ENCODE measurements at regions not wholly inside any gene's neighbourhood (a gene's known extent, or its start where the extent isn't known, plus 50 kb on each side); places are given as distances from the start of the nearest gene placed in this dataset.

- H3K4me2 ChIP-seq (ENCODE audit: control insufficient read depth, extremely low read depth, insufficient read depth, low read depth, low read length), result no peak overlapping the region
- H3K27ac ChIP-seq (ENCODE audit: control insufficient read depth, insufficient read depth, low read length), result no peak overlapping the region
- dilution Hi-C loops (cut with MboI; ENCODE audit: extremely low pct_ligation_motif_present, low sequenced_read_pairs), result no loop called here
- H2AFZ ChIP-seq (ENCODE audit: control insufficient read depth, low read length), result no peak overlapping the region
- no peak overlapping the region for H3K4me3 ChIP-seq (ENCODE audit: control insufficient read depth in 2 of 3, extremely low read depth in 1 of 3, insufficient read depth in 2 of 3, low read depth in 1 of 3, low read length in 3 of 3)
- no peaks in the 10 kb centered on the region for H4K20me1 ChIP-seq (ENCODE audit: control insufficient read depth, extremely low read depth, insufficient read depth, low read length)
- no peak overlapping the region for H3K9ac ChIP-seq (ENCODE audit: control insufficient read depth, extremely low read depth, insufficient read depth, low read length)
- H3K9me1 ChIP-seq (ENCODE audit: control insufficient read depth, extremely low read depth, insufficient read depth, low read length), result no peaks in the 10 kb centered on the region
- FAIRE-seq (no peak), DNase-seq (ENCODE audit: low read depth, low spot score) (no peak)
- TF ChIP-seq, protein P1, sequence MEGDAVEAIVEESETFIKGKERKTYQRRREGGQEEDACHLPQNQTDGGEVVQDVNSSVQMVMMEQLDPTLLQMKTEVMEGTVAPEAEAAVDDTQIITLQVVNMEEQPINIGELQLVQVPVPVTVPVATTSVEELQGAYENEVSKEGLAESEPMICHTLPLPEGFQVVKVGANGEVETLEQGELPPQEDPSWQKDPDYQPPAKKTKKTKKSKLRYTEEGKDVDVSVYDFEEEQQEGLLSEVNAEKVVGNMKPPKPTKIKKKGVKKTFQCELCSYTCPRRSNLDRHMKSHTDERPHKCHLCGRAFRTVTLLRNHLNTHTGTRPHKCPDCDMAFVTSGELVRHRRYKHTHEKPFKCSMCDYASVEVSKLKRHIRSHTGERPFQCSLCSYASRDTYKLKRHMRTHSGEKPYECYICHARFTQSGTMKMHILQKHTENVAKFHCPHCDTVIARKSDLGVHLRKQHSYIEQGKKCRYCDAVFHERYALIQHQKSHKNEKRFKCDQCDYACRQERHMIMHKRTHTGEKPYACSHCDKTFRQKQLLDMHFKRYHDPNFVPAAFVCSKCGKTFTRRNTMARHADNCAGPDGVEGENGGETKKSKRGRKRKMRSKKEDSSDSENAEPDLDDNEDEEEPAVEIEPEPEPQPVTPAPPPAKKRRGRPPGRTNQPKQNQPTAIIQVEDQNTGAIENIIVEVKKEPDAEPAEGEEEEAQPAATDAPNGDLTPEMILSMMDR (optimal IDR thresholded peaks at IDR 0.05 in 1 of 3, IDR thresholded peaks at IDR 0.05 in 1 of 3, conservative IDR thresholded peaks at IDR 0.05 in 1 of 3; ENCODE audit: extremely low read depth in 1 of 3, insufficient read depth in 2 of 3, low read length in 3 of 3), result no peak
- TF ChIP-seq EZH2 (IDR thresholded peaks at IDR 0.05; ENCODE audit: low read length), result no peak
- no peaks in the 10 kb centered on the region for H3K4me1 ChIP-seq (ENCODE audit: control insufficient read depth, extremely low read depth, insufficient read depth, low read length)
- H3K9me3 ChIP-seq (ENCODE audit: control insufficient read depth, low read depth, low read length), result no peaks in the 10 kb centered on the region
- no peaks in the 10 kb centered on the region for H3K27me3 ChIP-seq (ENCODE audit: control insufficient read depth, extremely low read depth, insufficient read depth, low read length)
- no peaks in the 10 kb centered on the region for H3K36me3 ChIP-seq (ENCODE audit: control insufficient read depth in 2 of 2, extremely low read depth in 1 of 2, insufficient read depth in 2 of 2, low read length in 2 of 2)
- H3K79me2 ChIP-seq (ENCODE audit: control insufficient read depth, insufficient read depth, low read length), result no peaks in the 10 kb centered on the region
These were observed 716.0 kb downstream of the KCTD16 start for GRCh38 chr5:144886668-144887067.

GRCh38 chr5:144882739-144883283 is 712.1 kb downstream of the KCTD16 start:
- dilution Hi-C loops (cut with MboI; ENCODE audit: extremely low pct_ligation_motif_present, low sequenced_read_pairs), result no loop called here
- no peaks in the 10 kb centered on the region for H3K27me3 ChIP-seq (ENCODE audit: control insufficient read depth, extremely low read depth, insufficient read depth, low read length)
- TF ChIP-seq EZH2 (IDR thresholded peaks at IDR 0.05; ENCODE audit: low read length), result no peak
- TF ChIP-seq, protein P1 (optimal IDR thresholded peaks at IDR 0.05 in 1 of 3, IDR thresholded peaks at IDR 0.05 in 1 of 3, conservative IDR thresholded peaks at IDR 0.05 in 1 of 3; ENCODE audit: extremely low read depth in 1 of 3, insufficient read depth in 2 of 3, low read length in 3 of 3), result no peak

More at GRCh38 chr5:144882739-144883283, 712.1 kb downstream of the KCTD16 start:
- H3K9ac ChIP-seq (ENCODE audit: control insufficient read depth, extremely low read depth, insufficient read depth, low read length), result no peak overlapping the region
- no peaks in the 10 kb centered on the region for H4K20me1 ChIP-seq (ENCODE audit: control insufficient read depth, extremely low read depth, insufficient read depth, low read length)
- H3K27ac ChIP-seq (ENCODE audit: control insufficient read depth, insufficient read depth, low read length), result no peak overlapping the region
- DNase-seq (ENCODE audit: low read depth, low spot score), result no peak
- H3K4me3 ChIP-seq (ENCODE audit: control insufficient read depth in 2 of 3, extremely low read depth in 1 of 3, insufficient read depth in 2 of 3, low read depth in 1 of 3, low read length in 3 of 3), result no peak overlapping the region
- H3K4me2 ChIP-seq (ENCODE audit: control insufficient read depth, extremely low read depth, insufficient read depth, low read depth, low read length), result no peak overlapping the region
- FAIRE-seq, result no peak
- H3K4me1 ChIP-seq (ENCODE audit: control insufficient read depth, extremely low read depth, insufficient read depth, low read length), result no peaks in the 10 kb centered on the region
- no peaks in the 10 kb centered on the region for H3K36me3 ChIP-seq (ENCODE audit: control insufficient read depth in 2 of 2, extremely low read depth in 1 of 2, insufficient read depth in 2 of 2, low read length in 2 of 2)
- no peaks in the 10 kb centered on the region for H3K9me3 ChIP-seq (ENCODE audit: control insufficient read depth, low read depth, low read length)
- H3K79me2 ChIP-seq (ENCODE audit: control insufficient read depth, insufficient read depth, low read length), result no peaks in the 10 kb centered on the region
- no peaks in the 10 kb centered on the region for H3K9me1 ChIP-seq (ENCODE audit: control insufficient read depth, extremely low read depth, insufficient read depth, low read length)
- no peak overlapping the region for H2AFZ ChIP-seq (ENCODE audit: control insufficient read depth, low read length)

All from keratinocyte (primary cell).